PC-9 (cell line): ENCODE measurements at regions not wholly inside any gene's neighbourhood (a gene's known extent, or its start where the extent isn't known, plus 50 kb on each side); places are given as distances from the start of the nearest gene placed in this dataset.

Source experiments
- BruUV-seq: library from RNA; stranded (reverse); fragments of 400-500 nt; replicated peaks from 2 replicates; lab custom pipeline; 2021; lab: Mats Ljungman, UMichigan
- CTCF ChIA-PET: fragments of 300-600 bp; sonication (Branson Sonifier 250); formaldehyde crosslinking; loops from one replicate; lab custom pipeline; 2022; ENCODE audit warnings: antibody characterized with exemption; lab: Charles Lee
- POLR2A ChIA-PET: fragments of 300-600 bp; sonication (Branson Sonifier 250); formaldehyde crosslinking; loops from one replicate; lab custom pipeline; 2022; ENCODE audit warnings: antibody characterized with exemption; ENCODE audit not compliant: unreplicated experiment; lab: Charles Lee
- DNase-seq, 2 experiments: peaks; one replicate each; pipeline versions ENCODE4 v3.0.0 to v3.0.0-alpha.2; 2015 to 2022; ENCODE audit warnings: mixed read lengths in 1 of 2
- H2AFZ ChIP-seq: fragments of 200-600 bp; sonication (generic); 2 replicates; pipeline ENCODE4 v1.8.1; 2017; ENCODE audit warnings: antibody characterized with exemption
- H3F3A ChIP-seq: fragments of 200-600 bp; sonication (generic); 2 replicates; pipeline ENCODE4 v1.8.1; 2017; ENCODE audit warnings: antibody characterized with exemption, mild to moderate bottlenecking, low read depth; ENCODE audit not compliant: insufficient read depth
- H3K27ac ChIP-seq: fragments of 200-600 bp; sonication (generic); 2 replicates; pipeline ENCODE4 v1.6.1; 2016; ENCODE audit warnings: mixed run types
- H3K27me3 ChIP-seq: fragments of 200-600 bp; sonication (generic); 2 replicates; pipeline ENCODE4 v1.6.1; 2016; ENCODE audit warnings: low read depth, mixed run types; ENCODE audit not compliant: insufficient read depth
- H3K36me3 ChIP-seq: fragments of 200-600 bp; sonication (generic); 2 replicates; pipeline ENCODE4 v1.6.1; 2016; ENCODE audit warnings: low read depth, mixed run types
- H3K4me1 ChIP-seq: fragments of 200-600 bp; sonication (generic); replicated peaks from 2 replicates; pipeline ENCODE4 v1.6.1; 2016; ENCODE audit warnings: mixed run types; ENCODE audit not compliant: insufficient read depth
- H3K4me2 ChIP-seq: fragments of 200-600 bp; sonication (generic); 2 replicates; pipeline ENCODE4 v1.6.1; 2017; ENCODE audit warnings: mixed run types
- H3K4me3 ChIP-seq: fragments of 200-600 bp; sonication (generic); 2 replicates; pipeline ENCODE4 v1.6.1; 2016; ENCODE audit warnings: mixed run types
- H3K79me2 ChIP-seq: fragments of 200-600 bp; sonication (generic); 2 replicates; pipeline ENCODE4 v1.6.1; 2017; ENCODE audit warnings: low read depth, mixed run types
- H3K9me2 ChIP-seq: fragments of 200-600 bp; sonication (generic); 2 replicates; pipeline ENCODE4 v1.8.1; 2017; ENCODE audit warnings: mild to moderate bottlenecking; ENCODE audit not compliant: insufficient read depth
- H3K9me3 ChIP-seq: fragments of 200-600 bp; sonication (generic); 2 replicates; pipeline ENCODE4 v1.8.1; 2016; ENCODE audit warnings: low read depth; ENCODE audit not compliant: insufficient read depth
- H4K20me1 ChIP-seq: fragments of 200-600 bp; sonication (generic); 2 replicates; pipeline ENCODE4 v1.8.1; 2017; ENCODE audit not compliant: insufficient read depth
- EZH2 ChIP-seq: fragments of 200-600 bp; sonication (generic); IDR thresholded peaks from 2 replicates; pipeline ENCODE4 v1.8.0; 2017; ENCODE audit warnings: antibody characterized with exemption, low read depth
- intact Hi-C: fragments of 100-400 bp; cut with micrococcal nuclease; formaldehyde crosslinking; loops from one replicate; pipeline ENCODE4 v1.10.0; 2022; ENCODE audit not compliant: unreplicated experiment
- TF ChIP-seq, protein P1 (sequence below): fragments of 200-600 bp; sonication (generic); conservative IDR thresholded peaks from 2 replicates; pipeline ENCODE4 v1.6.1; 2017; ENCODE audit warnings: mixed run types, antibody characterized with exemption, mild to moderate bottlenecking, moderate library complexity

- BruUV-seq: no TSS peak
- CTCF ChIA-PET: no interaction called here
Observed at GRCh38 chr5:159452480-159453167, 122.3 kb upstream of the IL12B start.

GRCh38 chr5:159453209-159453608 is 122.9 kb upstream of the IL12B start:
- ChIA-PET CTCF (no interaction called here), POLR2A (no interaction called here)
- no peak for DNase-seq
- H2AFZ ChIP-seq: no peak overlapping the region
- H3K27ac ChIP-seq: no peak overlapping the region
- intact Hi-C loops: no loop called here
- peaks cover 42% of the 10 kb centered on the region for H3K4me1 ChIP-seq
- no peak for TF ChIP-seq EZH2
- TF ChIP-seq, protein P1, sequence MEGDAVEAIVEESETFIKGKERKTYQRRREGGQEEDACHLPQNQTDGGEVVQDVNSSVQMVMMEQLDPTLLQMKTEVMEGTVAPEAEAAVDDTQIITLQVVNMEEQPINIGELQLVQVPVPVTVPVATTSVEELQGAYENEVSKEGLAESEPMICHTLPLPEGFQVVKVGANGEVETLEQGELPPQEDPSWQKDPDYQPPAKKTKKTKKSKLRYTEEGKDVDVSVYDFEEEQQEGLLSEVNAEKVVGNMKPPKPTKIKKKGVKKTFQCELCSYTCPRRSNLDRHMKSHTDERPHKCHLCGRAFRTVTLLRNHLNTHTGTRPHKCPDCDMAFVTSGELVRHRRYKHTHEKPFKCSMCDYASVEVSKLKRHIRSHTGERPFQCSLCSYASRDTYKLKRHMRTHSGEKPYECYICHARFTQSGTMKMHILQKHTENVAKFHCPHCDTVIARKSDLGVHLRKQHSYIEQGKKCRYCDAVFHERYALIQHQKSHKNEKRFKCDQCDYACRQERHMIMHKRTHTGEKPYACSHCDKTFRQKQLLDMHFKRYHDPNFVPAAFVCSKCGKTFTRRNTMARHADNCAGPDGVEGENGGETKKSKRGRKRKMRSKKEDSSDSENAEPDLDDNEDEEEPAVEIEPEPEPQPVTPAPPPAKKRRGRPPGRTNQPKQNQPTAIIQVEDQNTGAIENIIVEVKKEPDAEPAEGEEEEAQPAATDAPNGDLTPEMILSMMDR: no peak
- no peaks in the 10 kb centered on the region for H4K20me1 ChIP-seq
- no peaks in the 10 kb centered on the region for H3K36me3 ChIP-seq
- no peaks in the 10 kb centered on the region for H3K9me3 ChIP-seq
- H3F3A ChIP-seq: peaks cover 21% of the 10 kb centered on the region; the same call in 1 of the 2 replicates
- no TSS peak for BruUV-seq
- H3K4me3 ChIP-seq: no peak overlapping the region
- H3K4me2 ChIP-seq: no peak overlapping the region
- no peaks in the 10 kb centered on the region for H3K9me2 ChIP-seq
- H3K79me2 ChIP-seq: no peaks in the 10 kb centered on the region
- no peaks in the 10 kb centered on the region for H3K27me3 ChIP-seq

More at GRCh38 chr5:159452480-159453167, 122.3 kb upstream of the IL12B start:
- Histone ChIP-seq H3K27ac (no peak overlapping the region), H3K4me2 (no peak overlapping the region), H2AFZ (no peak overlapping the region), H3K79me2 (no peaks in the 10 kb centered on the region), H3K4me3 (no peak overlapping the region), H3F3A (peaks cover 21% of the 10 kb centered on the region), H3K27me3 (no peaks in the 10 kb centered on the region), H3K4me1 (peaks cover 41% of the 10 kb centered on the region), H3K36me3 (no peaks in the 10 kb centered on the region), H3K9me2 (no peaks in the 10 kb centered on the region), H4K20me1 (no peaks in the 10 kb centered on the region), H3K9me3 (no peaks in the 10 kb centered on the region)
- intact Hi-C loops: no loop called here
- TF ChIP-seq, protein P1: no peak
- TF ChIP-seq EZH2: no peak
- DNase-seq: no peak
- POLR2A ChIA-PET: no interaction called here

GRCh38 chr5:159456261-159456660 is 126.0 kb upstream of the IL12B start:
- no peak overlapping the region for H3K27ac ChIP-seq
- H3K4me1 ChIP-seq: peaks cover 33% of the 10 kb centered on the region
- no peak for DNase-seq
- H3K36me3 ChIP-seq: no peaks in the 10 kb centered on the region
- no peaks in the 10 kb centered on the region for H3K27me3 ChIP-seq
- H3K9me2 ChIP-seq: no peaks in the 10 kb centered on the region
- ChIA-PET CTCF (interaction anchor here (0.6 to 0.7 kb wide), 2 partner anchors 170 to 467 kb away, joined by 3 read pairs; no protein-coding TSS in a partner anchor), POLR2A (interaction anchor here (0.5 kb wide), 1 partner anchor 502 kb away, joined by 3 read pairs; no protein-coding TSS in a partner anchor)
- no peaks in the 10 kb centered on the region; the same call in 1 of the 2 replicates for H3K9me3 ChIP-seq
- no peaks in the 10 kb centered on the region for H4K20me1 ChIP-seq
- no TSS peak for BruUV-seq
- TF ChIP-seq EZH2: no peak
- TF ChIP-seq, protein P1: no peak
- H2AFZ ChIP-seq: no peak overlapping the region
- peaks cover 21% of the 10 kb centered on the region; the same call in 1 of the 2 replicates for H3F3A ChIP-seq
- H3K4me2 ChIP-seq: no peak overlapping the region
- no peaks in the 10 kb centered on the region for H3K79me2 ChIP-seq
- intact Hi-C loops: loop anchor here (2.0 kb wide), 1 partner anchor 55 kb away; no protein-coding TSS in a partner anchor
- H3K4me3 ChIP-seq: no peak overlapping the region
